ENCODE measurements at regions not wholly inside any gene's neighbourhood (a gene's known extent, or its start where the extent isn't known, plus 50 kb on each side); places are given as distances from the start of the nearest gene placed in this dataset.

DNA sequence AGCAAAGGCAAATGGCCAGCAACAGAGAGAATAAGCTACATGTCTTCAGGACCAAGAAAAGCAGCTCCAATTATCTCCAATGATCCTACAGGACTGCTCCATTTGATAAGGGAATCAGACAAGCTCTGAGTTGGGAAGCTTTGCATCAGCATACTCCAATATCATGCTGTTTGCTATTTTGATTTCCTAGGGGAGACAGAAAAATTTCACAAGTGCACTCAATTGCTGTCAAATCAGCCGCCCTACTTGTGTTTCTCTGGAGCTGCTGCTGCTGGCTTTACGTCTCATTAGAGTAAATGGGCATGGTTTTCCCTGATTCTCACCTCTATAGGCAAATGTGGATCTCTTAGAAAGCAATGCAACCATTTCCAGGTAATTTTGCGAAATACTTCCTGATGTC lies 201.7 kb downstream of the PRELID2 start:
- TF ChIP-seq, protein P1, sequence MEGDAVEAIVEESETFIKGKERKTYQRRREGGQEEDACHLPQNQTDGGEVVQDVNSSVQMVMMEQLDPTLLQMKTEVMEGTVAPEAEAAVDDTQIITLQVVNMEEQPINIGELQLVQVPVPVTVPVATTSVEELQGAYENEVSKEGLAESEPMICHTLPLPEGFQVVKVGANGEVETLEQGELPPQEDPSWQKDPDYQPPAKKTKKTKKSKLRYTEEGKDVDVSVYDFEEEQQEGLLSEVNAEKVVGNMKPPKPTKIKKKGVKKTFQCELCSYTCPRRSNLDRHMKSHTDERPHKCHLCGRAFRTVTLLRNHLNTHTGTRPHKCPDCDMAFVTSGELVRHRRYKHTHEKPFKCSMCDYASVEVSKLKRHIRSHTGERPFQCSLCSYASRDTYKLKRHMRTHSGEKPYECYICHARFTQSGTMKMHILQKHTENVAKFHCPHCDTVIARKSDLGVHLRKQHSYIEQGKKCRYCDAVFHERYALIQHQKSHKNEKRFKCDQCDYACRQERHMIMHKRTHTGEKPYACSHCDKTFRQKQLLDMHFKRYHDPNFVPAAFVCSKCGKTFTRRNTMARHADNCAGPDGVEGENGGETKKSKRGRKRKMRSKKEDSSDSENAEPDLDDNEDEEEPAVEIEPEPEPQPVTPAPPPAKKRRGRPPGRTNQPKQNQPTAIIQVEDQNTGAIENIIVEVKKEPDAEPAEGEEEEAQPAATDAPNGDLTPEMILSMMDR (IDR thresholded peaks at IDR 0.05; ENCODE audit: low read depth, low read length) = no peak
- TF ChIP-seq, protein P2, sequence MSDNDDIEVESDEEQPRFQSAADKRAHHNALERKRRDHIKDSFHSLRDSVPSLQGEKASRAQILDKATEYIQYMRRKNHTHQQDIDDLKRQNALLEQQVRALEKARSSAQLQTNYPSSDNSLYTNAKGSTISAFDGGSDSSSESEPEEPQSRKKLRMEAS (IDR thresholded peaks at IDR 0.05; ENCODE audit: low read depth, low read length) = no peak
- TF ChIP-seq POLR2A (IDR thresholded peaks at IDR 0.05; ENCODE audit: extremely low read depth, insufficient read length) (no peak), MYC (IDR thresholded peaks at IDR 0.05; ENCODE audit: low read depth, low read length) (no peak)

All from NB4 (cell line).